K562 (cell line): ENCODE measurements at regions not wholly inside any gene's neighbourhood (a gene's known extent, or its start where the extent isn't known, plus 50 kb on each side); places are given as distances from the start of the nearest gene placed in this dataset.

Experiments
- ATAC-seq: fragments of 200-7000 bp; cut with Tn5 transposase; 3 replicates; pipeline ENCODE4 v1.9.1; 2020; ENCODE audit warnings: moderate library complexity
- BruUV-seq: library from RNA; stranded (reverse); fragments of 400-500 nt; replicated peaks from 2 replicates; lab custom pipeline; 2021; lab: Mats Ljungman, UMichigan
- CTCF ChIA-PET: fragments of 300-600 bp; formaldehyde crosslinking; extraction: SDS; loops from one replicate; lab custom pipeline; 2021; ENCODE audit warnings: low intra/inter-chr PET ratio; lab: Yijun Ruan, JAX
- POLR2A ChIA-PET: fragments of 300-600, 350-650 bp; sonication (Branson Sonifier 250); formaldehyde crosslinking; extraction: SDS; loops from one replicate; lab custom pipeline; 2021; ENCODE audit warnings: antibody characterized with exemption, inconsistent platforms; lab: Yijun Ruan, JAX
- DNase-seq, 4 experiments: peaks; one replicate each; pipeline versions ENCODE4 v3.0.0 to v3.0.0-alpha.2; 2011 to 2018; ENCODE audit warnings: low spot score in 3 of 4, mixed read lengths in 3 of 4; ENCODE audit errors: extremely low read depth in 1 of 4
- FAIRE-seq: peaks from 2 replicates; lab custom pipeline; 2011; peaks lifted over from hg19 to GRCh38; lab: Jason Lieb, UNC
- H2AFZ ChIP-seq: 2 replicates; pipeline ENCODE4 v1.6.0; 2011; ENCODE audit warnings: low read depth, low read length, control low read depth, inconsistent platforms
- H3K27ac ChIP-seq: fragments of 200-600 bp; 3 replicates; pipeline ENCODE4 v1.8.0; 2011; ENCODE audit warnings: low read depth, mild to moderate bottlenecking, control low read depth, inconsistent platforms, low read length, moderate library complexity, mixed read lengths; ENCODE audit errors: extremely low read depth
- H3K27me3 ChIP-seq, 2 experiments: fragments of 300-600 bp in 1 of 2; 2 replicates in 1 of 2; 3 replicates in 1 of 2; pipeline versions ENCODE4 v1.6.0 to v1.8.0; 2011; ENCODE audit warnings: inconsistent platforms in 2 of 2, low read length in 2 of 2, mild to moderate bottlenecking in 1 of 2, mixed read lengths in 1 of 2, moderate library complexity in 1 of 2; ENCODE audit not compliant: control insufficient read depth in 2 of 2, insufficient read depth in 2 of 2
- H3K36me3 ChIP-seq: fragments of 300-600 bp; 3 replicates; pipeline ENCODE4 v1.8.0; 2011; ENCODE audit warnings: mild to moderate bottlenecking, low read length, inconsistent platforms; ENCODE audit not compliant: control insufficient read depth, insufficient read depth
- H3K4me1 ChIP-seq, 2 experiments: fragments of 200-600 bp in 1 of 2; replicated peaks in 1 of 2; 2 replicates in 1 of 2; 3 replicates in 1 of 2; pipeline versions ENCODE4 v1.5.1 to v1.8.0; 2011; ENCODE audit warnings: inconsistent platforms in 2 of 2, low read length in 2 of 2, mild to moderate bottlenecking in 1 of 2, mixed read lengths in 1 of 2, moderate library complexity in 1 of 2; ENCODE audit not compliant: control insufficient read depth in 2 of 2, insufficient read depth in 2 of 2
- H3K4me2 ChIP-seq: 2 replicates; pipeline ENCODE4 v1.6.1; 2011; ENCODE audit warnings: low read length, control low read depth, inconsistent platforms, mixed read lengths; ENCODE audit not compliant: insufficient read depth
- H3K4me3 ChIP-seq: fragments of 200-600 bp; sonication (generic), shearing (Covaris generic); 2 replicates; pipeline ENCODE4 v1.5.1; 2016; ENCODE audit warnings: control low read depth, inconsistent platforms
- H3K79me2 ChIP-seq: fragments of 200-600 bp; 3 replicates; pipeline ENCODE4 v1.8.0; 2011; ENCODE audit warnings: low read length, inconsistent platforms; ENCODE audit not compliant: control insufficient read depth, insufficient read depth
- H3K9ac ChIP-seq, 2 experiments: 2 replicates each; pipeline versions ENCODE4 v1.6.0 to v1.6.1; 2011; ENCODE audit warnings: low read depth in 2 of 2, low read length in 2 of 2, control low read depth in 1 of 2, inconsistent platforms in 1 of 2, mild to moderate bottlenecking in 1 of 2, mixed read lengths in 1 of 2; ENCODE audit not compliant: insufficient read depth in 1 of 2
- H3K9me1 ChIP-seq: one replicate; pipeline ENCODE4 v1.6.0; 2011; ENCODE audit warnings: inconsistent platforms, mild to moderate bottlenecking, low read length, moderate library complexity; ENCODE audit not compliant: control insufficient read depth, insufficient read depth
- H3K9me3 ChIP-seq: replicated peaks from 2 replicates; pipeline ENCODE4 v1.5.1; 2011; ENCODE audit warnings: low read depth, low read length, inconsistent platforms; ENCODE audit not compliant: control insufficient read depth, insufficient read depth
- H4K20me1 ChIP-seq: replicated peaks from 2 replicates; pipeline ENCODE4 v1.6.1; 2011; ENCODE audit warnings: low read length, inconsistent platforms, mixed read lengths; ENCODE audit not compliant: control insufficient read depth, insufficient read depth
- EWSR1 ChIP-seq: fragments of 450-650 bp; IDR thresholded peaks from 2 replicates; pipeline ENCODE4 v1.6.1; 2018; ENCODE audit warnings: borderline replicate concordance, mild to moderate bottlenecking, low read depth, moderate library complexity; ENCODE audit not compliant: partially characterized antibody
- FOXJ3 ChIP-seq: sonication (generic); formaldehyde crosslinking; IDR thresholded peaks from 2 replicates; pipeline ENCODE4 v1.4.0; 2020; ENCODE audit warnings: mild to moderate bottlenecking, missing genetic modification reagents
- KLF13 ChIP-seq: fragments of 450-650 bp; IDR thresholded peaks from 2 replicates; pipeline ENCODE4 v1.6.1; 2016; ENCODE audit warnings: missing genetic modification characterization, low read depth, mild to moderate bottlenecking, missing compliant biosample characterization, moderate library complexity, borderline replicate concordance
- MAZ ChIP-seq, 2 experiments: fragments of 450-650 bp in 1 of 2; sonication (generic) in 1 of 2; formaldehyde crosslinking; IDR thresholded peaks in 1 of 2; conservative IDR thresholded peaks in 1 of 2; 2 replicates each; pipeline versions ENCODE4 v1.4.0 to v1.5.0; 2020; ENCODE audit warnings: mild to moderate bottlenecking in 1 of 2, missing genetic modification reagents in 1 of 2
- SPI1 ChIP-seq: IDR thresholded peaks from 2 replicates; pipeline ENCODE4 v1.6.1; 2011; ENCODE audit warnings: low read depth, low read length, control low read depth, borderline replicate concordance
- TAF1 ChIP-seq: IDR thresholded peaks from 2 replicates; pipeline ENCODE4 v1.6.1; 2011; ENCODE audit warnings: mild to moderate bottlenecking, low read length, moderate library complexity; ENCODE audit not compliant: insufficient read depth, control insufficient read depth, severe bottlenecking; ENCODE audit errors: extremely low read depth
- TCF7 ChIP-seq: sonication (generic); IDR thresholded peaks from 2 replicates; pipeline ENCODE4 v1.6.1; 2016; ENCODE audit warnings: antibody characterized with exemption, borderline replicate concordance
- TFAM ChIP-seq: fragments of 250-450 bp; sonication (Bioruptor Pico); conservative IDR thresholded peaks from 2 replicates; pipeline ENCODE4 v1.5.0; 2021; ENCODE audit warnings: mild to moderate bottlenecking, moderate library complexity
- ZNF217 ChIP-seq: sonication (generic); formaldehyde crosslinking; IDR thresholded peaks from 2 replicates; pipeline ENCODE4 v1.8.0; 2022; ENCODE audit warnings: mild to moderate bottlenecking, missing genetic modification reagents
- ZNF584 ChIP-seq: fragments of 200-800 bp; sonication (Bioruptor generic); IDR thresholded peaks from 2 replicates; pipeline ENCODE4 v1.6.1; 2016; ENCODE audit warnings: low read depth, mild to moderate bottlenecking, missing genetic modification characterization, missing compliant biosample characterization
- WGBS: fragments of 100-300 bp; shearing (Covaris generic); methylation state at CpG from one replicate; pipeline ENCODE4 v1.1.6; 2016; ENCODE audit warnings: low coverage, mixed read lengths; ENCODE audit not compliant: insufficient coverage; ENCODE audit errors: missing lambda C conversion rate; 5-methylcytosine and 5-hydroxymethylcytosine counted together
- in situ Hi-C: fragments of 300-500 bp; cut with MboI; formaldehyde crosslinking; loops from 4 replicates; pipeline ENCODE4 v1.15.0; 2018; ENCODE audit warnings: inconsistent platforms, mixed read lengths
- intact Hi-C: fragments of 100-400 bp; cut with micrococcal nuclease; formaldehyde crosslinking; loops from 2 replicates; pipeline ENCODE4 v1.14.2; 2022
- TF ChIP-seq, protein P1 (sequence below): fragments of 250-450 bp; sonication (Bioruptor Pico); IDR thresholded peaks from 2 replicates; pipeline ENCODE4 v1.4.0; 2020; ENCODE audit warnings: mild to moderate bottlenecking, moderate library complexity
- TF ChIP-seq, protein P2 (sequence below): IDR thresholded peaks from 2 replicates; pipeline ENCODE4 v1.6.1; 2012; ENCODE audit warnings: low read depth, low read length, improper control_type of control experiment, borderline replicate concordance

DNA sequence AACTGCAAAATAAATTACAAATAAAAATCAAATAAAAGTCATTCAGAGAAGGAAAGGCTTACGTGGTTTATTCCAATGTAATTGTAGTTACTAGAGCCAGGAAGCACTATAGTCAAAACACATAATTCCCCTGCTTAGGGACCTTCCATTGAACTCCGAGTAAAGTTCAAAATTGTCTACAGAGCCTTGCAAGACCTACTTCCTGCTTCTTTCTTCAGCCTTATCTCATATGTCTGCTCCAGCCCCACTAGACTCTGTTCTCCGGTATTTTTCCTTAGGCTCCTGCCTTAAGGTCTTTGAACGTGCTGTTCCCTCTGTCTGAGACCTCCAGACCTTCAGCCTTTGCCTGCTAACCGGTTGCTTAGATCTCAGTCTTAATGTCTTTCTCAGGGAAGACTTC is 104.3 kb downstream of the ARL6IP6 start:
- no peak overlapping the region for H2AFZ ChIP-seq
- 0% methylated on average over 5 of the region's 5 CpGs for WGBS
- H3K4me2 ChIP-seq = no peak overlapping the region
- in situ Hi-C loops = no loop called here
- no peaks in the 10 kb centered on the region for H3K4me1 ChIP-seq
- ATAC-seq (no peak), DNase-seq (no peak), FAIRE-seq (no peak)
- H3K36me3 ChIP-seq = no peaks in the 10 kb centered on the region
- no TSS peak for BruUV-seq
- ChIA-PET POLR2A (no interaction called here), CTCF (no interaction called here)
- no peak overlapping the region for H3K27ac ChIP-seq
- intact Hi-C loops = no loop called here
- H3K9me3 ChIP-seq = no peaks in the 10 kb centered on the region
- H3K9me1 ChIP-seq = no peaks in the 10 kb centered on the region
- TF ChIP-seq EWSR1 (no peak), TFAM (CRISPR knock-in tag) (no peak), KLF13 (no peak), ZNF217 (CRISPR knock-in tag) (no peak)
- no peak overlapping the region for H3K4me3 ChIP-seq
- H3K27me3 ChIP-seq = no peaks in the 10 kb centered on the region
- H3K79me2 ChIP-seq = no peaks in the 10 kb centered on the region
- H3K9ac ChIP-seq = no peak overlapping the region
- no peaks in the 10 kb centered on the region for H4K20me1 ChIP-seq

DNA sequence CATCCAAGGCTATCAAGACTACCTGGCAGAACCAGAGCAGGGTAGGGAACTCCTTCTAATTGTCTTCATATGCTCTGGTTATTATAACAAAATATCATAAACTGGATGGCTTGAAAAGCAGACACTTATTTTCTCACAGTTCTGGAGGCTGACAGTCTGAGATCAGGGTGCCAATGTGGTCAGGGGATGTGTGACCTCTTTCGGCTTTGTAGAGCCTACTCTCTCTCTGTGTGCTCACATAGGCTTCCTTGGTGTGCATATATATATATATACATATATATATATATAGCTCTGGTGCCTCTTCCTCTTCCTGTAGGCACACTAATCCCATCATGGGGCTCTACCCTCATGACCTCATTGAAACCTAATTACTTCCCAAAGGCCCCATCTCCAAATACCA is 101.6 kb downstream of the ARL6IP6 start:
- in situ Hi-C loops = no loop called here
- CTCF ChIA-PET = no interaction called here
- ATAC-seq = no peak
- TF ChIP-seq SPI1 (no peak), ZNF584 (no peak), TCF7 (no peak), TAF1 (no peak), MAZ (CRISPR knock-in tag; conservative IDR thresholded peaks at IDR 0.05 in 1 of 2, IDR thresholded peaks at IDR 0.05 in 1 of 2) (no peak), FOXJ3 (CRISPR knock-in tag) (no peak)
- TF ChIP-seq, protein P1, sequence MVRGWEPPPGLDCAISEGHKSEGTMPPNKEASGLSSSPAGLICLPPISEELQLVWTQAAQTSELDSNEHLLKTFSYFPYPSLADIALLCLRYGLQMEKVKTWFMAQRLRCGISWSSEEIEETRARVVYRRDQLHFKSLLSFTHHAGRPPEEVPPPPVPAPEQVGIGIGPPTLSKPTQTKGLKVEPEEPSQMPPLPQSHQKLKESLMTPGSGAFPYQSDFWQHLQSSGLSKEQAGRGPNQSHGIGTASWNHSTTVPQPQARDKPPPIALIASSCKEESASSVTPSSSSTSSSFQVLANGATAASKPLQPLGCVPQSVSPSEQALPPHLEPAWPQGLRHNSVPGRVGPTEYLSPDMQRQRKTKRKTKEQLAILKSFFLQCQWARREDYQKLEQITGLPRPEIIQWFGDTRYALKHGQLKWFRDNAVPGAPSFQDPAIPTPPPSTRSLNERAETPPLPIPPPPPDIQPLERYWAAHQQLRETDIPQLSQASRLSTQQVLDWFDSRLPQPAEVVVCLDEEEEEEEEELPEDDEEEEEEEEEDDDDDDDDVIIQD (CRISPR knock-in tag) = no peak
- TF ChIP-seq, protein P2, sequence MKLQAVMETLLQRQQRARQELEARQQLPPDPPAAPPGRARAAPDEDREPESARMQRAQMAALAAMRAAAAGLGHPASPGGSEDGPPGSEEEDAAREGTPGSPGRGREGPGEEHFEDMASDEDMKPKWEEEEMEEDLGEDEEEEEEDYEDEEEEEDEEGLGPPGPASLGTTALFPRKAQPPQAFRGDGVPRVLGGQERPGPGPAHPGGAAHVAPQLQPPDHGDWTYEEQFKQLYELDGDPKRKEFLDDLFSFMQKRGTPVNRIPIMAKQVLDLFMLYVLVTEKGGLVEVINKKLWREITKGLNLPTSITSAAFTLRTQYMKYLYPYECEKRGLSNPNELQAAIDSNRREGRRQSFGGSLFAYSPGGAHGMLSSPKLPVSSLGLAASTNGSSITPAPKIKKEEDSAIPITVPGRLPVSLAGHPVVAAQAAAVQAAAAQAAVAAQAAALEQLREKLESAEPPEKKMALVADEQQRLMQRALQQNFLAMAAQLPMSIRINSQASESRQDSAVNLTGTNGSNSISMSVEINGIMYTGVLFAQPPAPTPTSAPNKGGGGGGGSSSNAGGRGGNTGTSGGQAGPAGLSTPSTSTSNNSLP = no peak

More for the DNA sequence above, 101.6 kb downstream of the ARL6IP6 start:
- Histone ChIP-seq H3K9me1 (no peaks in the 10 kb centered on the region), H3K9ac (no peak overlapping the region), H3K27ac (no peak overlapping the region), H3K4me3 (no peak overlapping the region), H3K4me1 (no peaks in the 10 kb centered on the region), H4K20me1 (no peaks in the 10 kb centered on the region), H2AFZ (no peak overlapping the region), H3K4me2 (no peak overlapping the region), H3K36me3 (no peaks in the 10 kb centered on the region), H3K9me3 (no peaks in the 10 kb centered on the region), H3K27me3 (no peaks in the 10 kb centered on the region), H3K79me2 (no peaks in the 10 kb centered on the region)
- no peak for DNase-seq
- FAIRE-seq = no peak
- BruUV-seq = no TSS peak
- POLR2A ChIA-PET = interaction anchor here (0.5 kb wide), 1 partner anchor 241 kb away, joined by 3 read pairs; no protein-coding TSS in a partner anchor
- intact Hi-C loops = no loop called here
- 0% methylated on average over 1 of the region's 1 CpG for WGBS
